NCI-H1417 (cell line): ENCODE measurements at regions not wholly inside any gene's neighbourhood (a gene's known extent, or its start where the extent isn't known, plus 50 kb on each side); places are given as distances from the start of the nearest gene placed in this dataset.
"Not testable (repeated sequence)": the region's sequence is repeated elsewhere in the genome, so short reads cannot be mapped to it uniquely, and the experiment has no call there.

Experiments
- DNase-seq, 3 experiments: peaks; one replicate each; lab custom pipeline; 2025; lab: John Stamatoyannopoulos, UW

DNA sequence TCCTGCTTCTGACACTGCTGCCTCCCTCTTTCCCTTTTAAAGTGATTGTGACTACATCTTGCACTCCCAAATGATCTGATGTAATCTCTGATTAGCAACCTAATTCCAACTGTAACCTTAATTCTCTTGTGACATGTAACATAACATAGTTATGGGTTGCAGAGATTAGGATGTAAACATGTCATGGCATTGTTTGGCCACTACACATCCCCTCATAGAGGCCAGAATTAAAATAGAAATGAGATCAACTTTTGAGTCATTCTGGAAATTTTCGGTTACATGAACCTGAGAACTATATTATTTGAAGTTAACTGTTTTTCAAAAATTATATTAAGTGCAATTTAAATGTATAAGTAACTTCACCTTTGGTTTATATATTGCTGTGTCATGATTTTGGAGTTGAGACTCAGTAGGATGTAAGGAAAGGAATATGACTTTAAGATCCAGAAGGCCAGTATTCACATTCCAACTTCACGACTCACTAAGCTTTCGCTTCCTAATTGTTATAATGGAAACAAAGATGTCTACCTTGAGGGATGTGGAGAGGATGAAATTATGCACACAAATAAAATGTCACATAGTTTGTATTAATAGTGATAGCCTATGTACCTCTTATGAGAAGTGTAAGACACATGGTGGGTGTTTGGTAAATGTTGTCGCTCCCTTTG, 611.9 kb upstream of the MAP3K7 start:
- no peak for DNase-seq

DNA sequence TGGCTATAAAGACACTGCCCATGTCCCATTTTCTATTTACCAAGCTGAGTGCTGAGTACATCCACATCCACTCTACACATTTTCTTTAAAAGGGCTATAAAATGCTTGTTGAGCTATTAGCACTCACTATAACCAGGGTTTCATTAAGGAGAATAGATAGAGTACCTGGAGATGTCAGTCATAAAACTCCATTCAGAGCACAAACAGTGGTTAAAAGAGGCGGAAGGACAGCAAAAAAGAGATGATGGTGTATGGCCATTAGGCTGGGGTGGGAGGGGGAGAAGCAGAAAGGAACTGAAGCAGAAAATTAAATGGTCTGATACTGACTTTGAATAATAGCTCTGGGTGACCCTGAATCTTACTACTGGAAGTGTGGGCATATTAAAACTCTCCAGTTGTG, 609.9 kb upstream of the MAP3K7 start:
- peak in 2 of 3 experiments; percentile 56 to 57 for DNase-seq

DNA sequence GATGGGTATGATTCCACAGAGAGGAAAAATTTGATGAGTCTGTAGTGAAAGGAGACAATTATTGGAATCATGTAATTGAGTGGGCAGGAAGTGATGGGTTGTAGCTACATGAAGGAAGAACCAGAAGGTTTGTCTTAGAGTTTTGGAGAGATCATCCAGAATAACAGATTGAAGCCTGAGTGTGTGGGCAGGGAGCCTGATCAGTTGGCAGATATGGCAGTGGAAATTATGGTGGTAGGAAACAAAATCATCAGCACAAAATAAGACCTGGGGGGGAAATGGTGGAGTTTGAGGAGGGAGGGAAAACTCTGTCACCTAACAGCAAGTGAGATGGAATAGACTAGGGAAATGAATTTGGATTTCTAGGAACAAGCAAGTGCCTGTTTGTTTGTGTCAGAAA, 606.6 kb upstream of the MAP3K7 start:
- DNase-seq, result no peak

DNA sequence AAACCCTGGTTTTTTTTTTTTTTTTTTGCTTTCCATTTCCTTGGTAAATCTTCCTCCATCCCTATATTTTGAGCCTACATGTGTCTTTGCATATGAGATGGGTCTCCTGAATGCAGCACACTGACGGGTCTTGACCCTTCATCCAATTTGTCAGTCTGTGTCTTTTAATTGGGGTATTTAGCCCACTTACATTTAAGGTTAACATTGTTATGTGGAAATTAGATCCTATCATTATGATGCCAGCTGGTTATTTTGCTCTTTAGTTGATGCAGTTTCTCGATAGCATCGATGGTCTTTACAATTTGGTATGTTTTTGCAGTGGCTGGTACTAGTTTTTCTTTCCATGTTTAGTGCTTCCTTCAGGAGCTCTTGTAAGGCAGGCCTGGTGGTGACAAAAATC, 603.2 kb upstream of the MAP3K7 start:
- DNase-seq, result not testable (repeated sequence)

DNA sequence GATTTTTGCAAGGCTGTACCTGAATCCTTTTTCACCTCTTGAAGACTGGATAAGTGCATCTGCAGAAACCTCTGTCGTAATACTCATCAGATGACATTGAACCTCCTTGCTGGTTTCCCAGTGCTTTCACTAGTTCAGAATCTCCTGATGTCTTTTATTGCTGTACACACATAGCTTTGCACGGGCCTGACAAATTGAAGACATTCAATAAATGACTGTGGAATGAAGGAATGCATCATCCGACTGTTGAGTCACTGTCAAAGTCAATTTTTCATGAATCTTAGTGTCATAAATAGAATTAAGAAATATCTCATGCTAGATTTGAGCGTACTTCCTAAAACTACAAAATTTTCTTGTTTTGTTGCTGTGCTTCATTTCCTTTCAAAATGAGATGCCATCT, 598.2 kb upstream of the MAP3K7 start:
- DNase-seq, result no peak

DNA sequence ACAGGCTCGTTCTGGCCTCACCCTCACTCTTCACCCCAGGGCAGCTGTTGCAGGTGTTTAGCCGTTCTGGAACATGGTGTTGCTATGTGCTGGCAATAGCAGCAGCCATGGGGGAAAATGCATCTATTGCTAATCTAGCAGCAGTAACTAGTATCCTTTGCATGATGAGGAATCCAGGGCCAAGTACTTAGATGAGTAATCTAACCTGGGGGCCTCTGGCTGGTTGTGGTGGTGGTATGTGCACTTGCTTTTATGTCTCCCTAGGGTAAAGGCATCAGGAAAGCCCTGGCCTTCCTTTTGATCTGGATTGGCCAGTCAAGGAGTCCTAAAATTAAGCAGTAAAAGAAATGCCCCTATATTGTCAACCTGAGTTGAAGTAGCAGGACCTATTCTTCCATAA, 594.5 kb upstream of the MAP3K7 start:
- no peak for DNase-seq

DNA sequence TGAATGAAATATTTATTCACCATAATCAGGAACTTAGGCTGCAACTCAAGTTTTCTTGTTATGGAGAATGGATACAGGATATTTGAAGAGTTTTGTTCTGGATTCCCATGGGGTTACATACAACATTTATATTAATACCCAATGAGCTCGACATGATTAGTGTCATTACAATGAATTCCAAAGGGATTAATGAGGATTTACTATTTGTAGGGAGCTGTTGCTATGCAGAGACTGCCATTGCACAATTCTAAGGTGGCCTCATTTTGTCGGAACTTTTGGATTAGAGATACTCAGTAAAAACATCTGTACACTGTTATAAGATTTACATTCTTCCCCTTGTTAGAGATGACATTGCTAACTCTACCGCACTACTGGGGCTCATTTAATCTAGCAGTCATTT, 586.8 kb upstream of the MAP3K7 start:
- no peak for DNase-seq

DNA sequence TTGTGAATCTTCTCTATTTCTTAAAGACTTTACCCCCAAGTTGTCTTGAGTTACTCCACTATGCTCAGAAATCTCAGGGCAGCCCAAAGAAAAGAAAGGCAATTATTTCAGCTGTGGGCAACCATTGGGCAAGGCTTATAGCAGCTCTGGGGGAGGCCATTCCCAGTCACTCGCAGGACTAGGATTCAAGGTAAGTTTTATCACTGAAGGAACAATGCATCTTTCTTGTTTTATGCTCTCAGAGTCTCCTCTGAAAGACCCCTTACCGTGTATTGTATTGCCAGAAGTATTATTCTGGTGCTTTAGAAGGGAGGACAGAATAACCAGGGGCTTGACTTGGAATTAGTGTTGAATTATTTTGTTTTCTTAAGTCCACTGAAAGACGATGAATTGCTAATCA, 586.3 kb upstream of the MAP3K7 start:
- no peak for DNase-seq

DNA sequence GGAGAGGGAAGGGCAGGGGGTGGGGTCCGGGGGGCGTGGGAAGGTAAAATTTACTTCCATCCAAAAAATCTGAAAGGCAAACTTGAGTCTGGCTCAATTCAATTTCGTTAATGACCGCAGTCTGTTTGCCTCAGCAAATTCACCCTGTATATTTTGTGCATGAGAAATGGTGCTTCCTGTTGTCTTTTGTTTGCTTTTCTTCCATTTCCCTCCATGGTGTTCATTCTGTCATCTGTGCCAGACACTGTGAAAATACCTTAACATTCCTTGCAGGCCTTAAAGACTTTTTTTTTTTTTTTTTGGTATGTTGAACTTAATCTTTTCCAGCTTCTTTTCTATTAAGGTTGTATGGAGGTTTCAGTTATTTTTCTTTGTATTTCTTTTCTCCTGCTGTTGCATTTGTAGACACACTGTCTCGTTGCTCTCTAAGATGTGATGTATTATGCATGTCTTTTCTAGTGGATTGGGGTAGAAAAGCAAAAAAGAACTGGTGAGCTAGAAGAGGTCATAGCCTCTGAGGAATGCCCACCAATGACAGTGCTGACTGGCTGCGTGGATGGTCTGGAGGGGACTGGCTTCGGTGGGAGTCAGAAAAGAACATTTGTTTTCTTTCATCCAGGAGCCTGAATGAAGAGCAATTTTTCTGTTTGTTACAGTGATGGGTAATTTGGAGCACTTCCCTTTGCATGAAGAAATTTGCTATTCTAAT, 585.0 kb upstream of the MAP3K7 start:
- peak in 1 of 3 experiments; percentile 8 for DNase-seq

DNA sequence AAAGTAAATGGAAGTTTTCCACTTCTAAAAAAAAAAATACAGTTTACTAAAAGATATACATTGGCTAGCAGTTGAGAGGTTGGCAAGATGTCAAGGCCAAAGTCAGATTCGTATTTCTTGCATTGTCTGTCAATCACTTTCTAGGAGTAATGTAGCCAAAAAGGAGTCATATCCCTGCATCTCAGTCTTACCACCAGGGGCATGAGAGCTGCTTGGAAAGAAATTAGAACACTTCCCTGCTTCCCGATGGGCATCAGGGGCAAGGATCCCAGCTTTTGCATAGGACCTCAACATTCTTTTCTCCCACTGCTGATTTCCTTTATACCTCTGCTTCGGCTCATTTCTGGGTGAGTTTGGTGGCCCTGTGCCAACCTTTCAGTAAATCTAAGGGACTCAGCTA, 581.0 kb upstream of the MAP3K7 start:
- DNase-seq, result no peak

DNA sequence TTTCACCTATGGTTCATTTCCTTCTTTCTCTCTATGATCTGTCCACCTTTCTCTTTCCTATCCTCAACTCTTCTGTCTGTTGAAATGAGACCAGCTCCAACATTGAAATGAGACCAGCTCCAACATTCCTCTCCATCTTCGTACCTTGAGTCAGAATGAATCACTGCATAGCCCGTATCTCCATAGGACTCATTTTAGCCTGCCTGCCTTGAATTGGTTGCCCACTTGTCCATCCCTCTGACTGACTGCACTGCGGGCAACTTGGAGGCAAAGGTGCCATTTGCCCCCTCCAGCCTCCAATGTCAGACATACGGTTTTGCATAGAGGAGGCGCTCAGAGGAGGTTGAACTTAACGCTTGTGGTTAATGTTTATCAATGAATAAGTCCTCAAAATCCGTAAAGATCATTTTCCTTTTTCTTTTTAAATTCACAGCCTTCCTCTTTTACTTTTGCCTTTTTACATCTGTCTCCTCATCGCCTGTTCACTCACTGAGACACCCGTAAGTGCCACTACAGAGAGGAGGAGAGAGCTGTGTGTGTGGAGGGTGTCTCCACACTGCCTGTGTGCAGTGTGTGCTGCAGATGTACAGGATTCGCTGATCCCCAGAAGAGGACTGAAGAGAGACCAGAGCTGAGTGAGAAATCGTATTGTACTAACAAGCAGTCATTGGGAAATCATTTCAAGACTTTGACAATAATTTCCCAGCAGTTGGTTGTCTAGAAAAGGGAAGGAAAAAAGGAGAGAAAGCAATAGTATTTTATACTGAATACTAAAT, 579.6 kb upstream of the MAP3K7 start:
- peak in 1 of 3 experiments; percentile 17 for DNase-seq

DNA sequence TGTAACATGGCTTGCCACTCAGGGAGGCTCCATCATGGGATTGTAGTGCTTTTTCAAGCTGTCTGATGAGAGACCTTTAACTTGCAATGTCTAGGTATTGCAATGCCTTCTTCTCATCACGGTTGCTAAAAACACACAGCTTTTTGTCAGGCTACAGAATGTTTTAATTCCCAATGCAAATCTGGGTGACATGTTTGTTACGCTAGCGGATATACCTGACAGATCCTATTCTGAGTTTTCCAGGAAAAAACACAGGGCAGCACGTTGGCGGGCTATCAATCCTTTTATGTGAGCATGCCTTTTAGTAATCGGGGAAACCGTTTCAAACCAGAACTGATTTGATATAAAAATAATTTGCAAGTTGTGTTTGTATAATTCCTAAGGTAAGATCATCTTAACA, 577.2 kb upstream of the MAP3K7 start:
- DNase-seq, result no peak

DNA sequence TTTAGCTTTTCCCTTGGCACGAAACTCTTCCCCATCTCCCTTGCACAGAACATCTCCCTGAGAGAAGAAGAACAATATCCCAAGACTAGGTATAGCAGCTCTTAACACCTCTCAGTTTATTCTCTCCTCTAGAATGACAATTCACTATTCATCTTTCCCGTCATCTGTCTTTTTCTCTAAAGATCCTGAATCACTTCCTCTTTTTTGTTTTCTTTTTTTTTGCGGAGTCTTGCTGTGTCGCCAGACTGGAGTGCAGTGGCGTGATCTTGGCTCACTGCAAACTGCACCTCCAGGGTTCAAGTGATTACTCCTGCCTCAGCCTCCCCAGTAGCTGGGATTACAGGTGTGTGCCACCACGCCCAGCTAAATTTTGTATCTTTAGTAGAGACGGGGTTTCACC, 574.4 kb upstream of the MAP3K7 start:
- DNase-seq, result no peak

DNA sequence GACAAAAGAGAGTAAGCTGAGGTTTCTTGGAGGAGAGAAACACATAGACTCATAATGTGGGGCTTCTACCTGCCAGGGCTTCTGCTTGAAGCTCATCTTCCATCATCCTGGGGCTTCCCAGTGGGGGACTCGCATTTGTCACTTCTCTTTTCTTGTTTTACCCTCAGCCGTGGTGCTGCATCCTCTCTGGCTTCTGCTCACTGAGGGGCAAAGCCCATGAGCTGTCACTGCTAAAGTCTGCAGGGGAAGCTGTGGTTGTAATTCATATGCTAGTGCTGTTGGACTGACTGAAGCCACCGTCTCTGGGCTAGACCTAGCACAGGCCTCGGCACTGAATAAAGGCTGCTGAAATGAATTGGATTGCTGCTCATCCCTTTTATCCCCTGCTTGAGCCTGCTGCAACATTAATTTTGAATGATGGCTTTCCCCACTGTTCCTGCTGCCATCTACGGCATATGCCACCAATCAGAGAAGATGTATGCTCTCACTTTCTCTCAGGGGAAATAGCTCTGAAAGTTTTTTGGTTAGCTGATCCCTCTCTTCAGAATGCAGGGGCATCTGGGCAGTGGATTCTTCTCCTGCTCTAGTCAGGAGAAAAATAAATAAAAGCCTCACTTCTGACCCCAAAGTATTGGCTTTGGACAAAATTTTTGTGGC, 568.4 kb upstream of the MAP3K7 start:
- peak in 1 of 3 experiments; percentile 28 for DNase-seq

DNA sequence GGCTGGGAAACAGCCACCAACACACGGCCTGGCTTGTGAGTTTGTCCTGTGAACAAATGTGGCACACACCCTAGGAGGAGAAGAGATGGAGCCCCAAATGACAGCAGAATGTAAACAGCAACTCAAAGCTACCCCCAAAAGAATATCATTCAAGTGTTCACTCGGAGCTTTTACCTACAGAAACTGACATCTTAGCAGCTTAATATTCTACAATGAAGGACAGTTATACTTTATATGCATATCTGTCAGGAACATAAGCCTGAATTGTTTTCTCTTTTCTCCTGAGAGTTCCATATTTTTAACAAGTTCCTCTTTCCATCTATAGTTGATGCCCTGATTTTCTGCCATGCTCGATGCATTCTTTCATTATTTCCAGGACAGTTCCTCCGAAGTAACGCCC, 566.0 kb upstream of the MAP3K7 start:
- no peak for DNase-seq

DNA sequence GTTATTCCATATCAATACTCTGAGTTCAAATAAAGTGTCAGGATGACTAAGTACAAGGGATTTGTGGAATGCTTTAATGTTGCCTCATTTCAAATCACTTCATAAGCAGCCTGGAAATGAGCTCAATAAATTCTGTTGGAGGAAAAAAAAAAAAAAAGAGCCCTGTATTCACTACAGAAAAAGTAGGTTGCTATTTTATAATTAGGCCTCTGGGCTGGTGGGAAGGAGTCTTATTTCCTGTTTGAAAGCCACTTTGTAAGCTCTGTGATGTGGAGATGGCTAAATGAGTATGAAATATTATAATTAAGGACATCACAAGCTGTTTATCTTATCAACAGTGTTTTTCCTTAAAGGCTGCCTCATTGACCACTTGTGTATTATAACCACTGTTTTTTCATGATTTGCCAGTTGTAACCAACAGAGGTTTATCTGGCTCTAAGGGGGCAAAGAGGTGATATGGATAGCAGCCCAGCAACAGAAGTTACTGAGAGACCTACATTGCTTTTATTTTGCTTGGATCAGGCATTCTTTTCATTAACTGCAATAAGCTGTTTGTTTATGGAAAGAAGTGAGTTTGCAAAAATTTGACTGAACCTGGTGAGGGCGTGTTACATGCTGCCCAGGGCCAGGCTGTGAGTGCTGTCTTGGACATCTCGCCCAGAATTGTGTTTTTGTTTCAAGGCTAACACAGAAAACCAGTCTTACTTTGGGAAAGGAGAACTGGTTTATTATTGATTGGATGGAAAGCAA, 563.3 kb upstream of the MAP3K7 start:
- no peak for DNase-seq

DNA sequence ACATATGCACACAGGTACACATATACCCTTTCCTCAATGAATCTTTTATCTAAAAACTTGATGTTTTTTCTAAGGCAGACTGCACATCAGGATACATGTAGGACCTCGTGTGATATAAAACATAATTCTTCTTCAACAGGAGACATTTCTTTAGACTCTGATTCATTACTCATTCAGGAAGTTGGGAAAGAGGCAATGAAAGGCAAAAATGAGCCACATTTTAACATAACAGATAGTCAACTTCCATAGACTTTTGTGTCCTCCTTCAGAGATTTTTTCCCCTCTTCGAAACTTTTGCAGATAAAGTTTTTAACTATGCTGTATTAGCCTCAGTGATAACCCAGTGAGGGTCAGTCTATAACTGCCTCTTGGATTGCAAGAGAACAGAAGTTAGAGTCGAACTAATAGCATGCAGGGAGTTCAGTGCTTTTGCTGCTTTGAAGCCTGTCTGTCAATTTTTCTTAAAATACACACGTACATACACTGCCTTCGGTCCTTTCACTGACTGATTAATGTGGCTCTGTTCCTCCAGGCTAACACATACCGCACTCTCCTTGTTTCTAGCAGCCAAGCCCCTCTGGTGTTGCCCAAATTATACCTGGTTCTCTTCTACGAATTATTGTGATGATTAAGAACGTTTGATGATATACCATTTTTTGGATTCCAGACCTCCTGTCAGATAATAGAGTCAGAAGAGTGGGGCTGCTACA, 562.5 kb upstream of the MAP3K7 start:
- no peak for DNase-seq

DNA sequence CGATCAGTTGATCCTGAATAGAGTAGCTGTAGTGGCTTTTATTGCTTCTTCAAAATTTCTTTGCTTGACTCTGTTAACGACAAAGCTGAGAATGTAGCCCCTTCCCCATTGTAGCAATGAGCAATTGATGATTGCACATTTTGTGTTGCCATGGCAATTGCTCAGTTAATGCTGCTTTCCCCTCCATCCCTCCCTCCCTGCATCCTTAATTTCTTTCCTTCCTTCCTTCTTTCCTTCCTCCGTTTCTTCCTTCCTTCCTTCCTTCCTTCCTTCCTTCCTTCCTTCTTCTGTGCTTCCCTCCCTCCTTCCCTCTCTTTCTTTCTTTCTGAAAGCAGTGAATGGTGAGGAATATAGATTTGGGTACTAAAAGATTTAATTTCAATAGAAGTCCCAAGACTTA, 557.3 kb upstream of the MAP3K7 start:
- no peak for DNase-seq

DNA sequence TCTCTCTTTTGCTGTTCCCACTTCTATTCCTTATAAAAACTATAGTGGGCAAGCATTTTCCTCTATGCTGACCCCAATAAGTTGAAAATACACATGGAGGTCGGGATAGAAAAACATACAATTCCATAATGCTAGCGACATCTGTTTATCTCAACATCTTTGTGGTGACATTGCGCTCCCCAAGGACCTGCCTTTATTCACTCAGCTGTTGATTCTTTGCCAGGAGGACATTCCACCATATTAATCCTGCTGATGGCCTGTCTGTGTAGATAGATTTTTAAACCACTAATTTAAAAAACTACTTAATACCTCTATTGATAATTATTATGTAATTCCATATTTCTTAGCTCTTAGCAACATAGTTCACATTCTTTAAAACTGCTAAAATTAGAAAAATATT, 555.3 kb upstream of the MAP3K7 start:
- DNase-seq, result no peak

DNA sequence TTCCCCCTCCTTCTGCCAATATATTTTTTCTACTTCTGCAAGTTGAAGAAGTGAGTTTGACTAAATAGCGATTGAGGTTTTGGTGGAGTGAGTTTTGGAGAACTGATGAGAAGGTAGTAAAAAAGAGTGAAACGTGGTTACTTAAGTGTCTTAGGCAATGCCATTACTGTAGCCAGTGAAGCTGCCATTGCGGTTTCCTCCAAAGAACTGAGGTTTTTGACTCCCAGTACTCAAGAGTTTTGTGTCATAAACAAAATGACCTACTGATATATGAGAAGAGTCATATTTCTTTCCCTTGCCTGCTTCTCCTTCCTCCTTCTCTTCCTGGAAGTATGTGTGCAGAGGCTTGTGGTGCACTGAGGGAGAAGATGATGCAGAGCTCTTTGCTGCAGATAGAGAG, 554.5 kb upstream of the MAP3K7 start:
- no peak for DNase-seq

DNA sequence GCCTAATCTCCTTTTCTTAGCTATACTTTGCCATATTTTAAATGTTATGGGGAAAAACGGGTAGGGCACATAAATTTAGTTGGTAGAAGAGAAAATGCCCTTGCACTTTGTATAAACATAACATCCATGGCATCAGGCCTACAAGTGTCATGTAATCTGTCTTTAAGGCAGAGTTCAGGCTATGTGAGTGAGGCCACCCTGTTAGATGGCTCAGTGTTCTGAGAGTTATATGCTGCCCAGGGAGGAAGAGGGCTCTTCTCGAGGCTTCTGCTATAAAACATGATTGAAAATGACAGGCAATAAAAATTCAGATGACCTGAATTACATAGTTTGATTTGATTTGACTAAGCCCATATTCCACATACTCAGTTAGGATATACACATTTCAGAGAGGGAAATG, 553.6 kb upstream of the MAP3K7 start:
- no peak for DNase-seq
